Activated effector memory CD4-positive, alpha-beta T cell treated with anti-CD3 and anti-CD28 coated beads, Interleukin-2, amount 50 U/mL, for 16 hours (primary cell): ENCODE measurements at regions not wholly inside any gene's neighbourhood (a gene's known extent, or its start where the extent isn't known, plus 50 kb on each side); places are given as distances from the start of the nearest gene placed in this dataset.

ENCODE experiments used
- DNase-seq: peaks from one replicate; pipeline ENCODE4 v3.0.0-alpha.2; 2020

DNA sequence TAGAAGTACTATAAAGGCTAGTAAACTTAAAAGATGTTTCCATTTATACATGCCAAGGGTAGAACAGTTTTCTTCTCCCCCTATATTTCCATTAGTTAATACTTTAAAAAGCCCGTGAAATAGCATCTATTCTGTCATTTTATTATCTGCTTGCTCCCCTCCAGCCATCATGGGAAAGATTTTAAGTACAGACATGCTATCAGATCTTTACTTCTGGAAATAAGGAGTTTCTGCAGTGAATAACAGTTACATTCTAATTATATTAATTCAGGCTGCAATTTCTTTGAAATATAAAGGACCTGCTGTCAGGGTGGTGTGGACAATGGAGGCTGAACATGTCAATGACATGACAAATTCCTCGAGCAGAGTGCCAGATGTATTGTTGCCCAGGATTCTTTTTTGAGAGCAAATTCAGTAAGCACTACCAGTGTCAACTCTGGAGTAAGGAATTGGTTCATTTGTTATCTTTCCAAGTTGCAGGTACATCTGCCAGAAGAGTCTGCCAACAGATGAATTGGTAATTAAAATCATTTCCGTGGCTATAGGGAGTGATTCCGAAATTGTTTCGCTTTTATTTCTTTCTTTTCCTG is 151.3 kb downstream of the BTG1 start:
- no peak for DNase-seq

DNA sequence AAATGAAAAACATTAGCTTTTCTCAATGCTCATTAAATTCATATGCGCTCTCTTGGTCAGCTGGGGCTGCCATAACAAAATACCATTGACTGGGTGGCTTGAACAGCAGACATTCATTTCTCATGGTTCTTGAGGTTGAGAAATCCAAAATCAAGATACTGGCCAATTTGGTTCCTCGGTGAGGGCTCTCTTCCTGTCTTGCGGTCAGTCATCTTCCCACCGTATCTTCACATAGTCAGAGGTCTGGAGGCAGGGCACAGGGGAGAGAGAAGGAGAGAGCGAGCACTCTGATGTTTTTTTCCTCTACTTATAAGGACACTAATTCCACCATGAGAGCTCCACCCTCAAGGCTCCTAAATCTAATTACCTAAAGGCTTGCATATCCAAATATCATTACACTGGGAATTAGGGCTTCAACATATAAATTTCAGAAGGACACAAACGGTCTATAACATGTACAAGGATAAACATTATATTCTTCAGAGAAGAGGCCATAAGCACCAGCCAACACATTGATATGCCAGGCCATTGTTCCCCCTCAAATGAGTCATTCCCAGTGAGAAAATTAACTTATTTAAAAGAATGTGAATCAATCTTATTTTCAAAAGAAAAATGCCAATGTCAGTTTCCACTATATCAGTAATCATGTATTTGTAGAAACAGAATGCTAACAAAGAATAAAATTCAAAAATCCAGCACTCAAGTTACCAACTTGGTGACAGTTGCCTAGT is 152.2 kb downstream of the BTG1 start:
- DNase-seq, result no peak

DNA sequence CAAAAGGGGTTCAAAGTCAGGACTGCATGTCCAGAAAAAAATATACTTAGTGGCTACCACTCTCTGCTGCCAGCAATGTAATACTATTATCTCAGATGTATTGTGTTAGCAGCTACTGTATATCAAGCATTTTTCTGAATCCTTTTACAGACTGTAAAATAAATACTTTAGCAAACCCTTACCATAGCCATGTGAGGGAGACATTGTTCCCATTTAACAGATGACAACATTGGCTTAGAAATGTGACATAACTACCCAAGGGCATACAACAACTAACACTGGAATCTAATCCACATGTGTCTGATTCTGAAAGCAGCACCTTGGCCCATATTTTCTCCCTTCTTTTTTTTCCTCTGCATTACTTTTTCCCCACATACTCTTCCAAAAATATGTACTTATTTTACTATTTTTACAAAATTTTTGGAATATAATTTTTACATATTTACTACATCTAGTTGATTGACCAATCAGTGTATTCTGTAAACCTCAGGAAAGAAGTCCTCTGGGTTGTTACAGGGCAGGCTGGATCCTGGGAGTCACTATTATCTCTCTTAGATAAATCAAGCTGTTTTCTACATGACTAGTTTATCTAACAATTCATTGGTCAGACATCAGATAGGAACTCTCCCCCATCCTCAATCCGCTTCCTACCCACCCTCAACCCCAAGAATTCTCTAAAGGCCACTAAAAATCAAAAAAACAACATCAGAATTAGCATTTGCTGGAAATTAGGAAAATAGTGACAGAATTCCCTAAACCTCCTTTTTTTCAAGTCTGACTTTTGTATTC is 154.1 kb downstream of the BTG1 start:
- no peak for DNase-seq

DNA sequence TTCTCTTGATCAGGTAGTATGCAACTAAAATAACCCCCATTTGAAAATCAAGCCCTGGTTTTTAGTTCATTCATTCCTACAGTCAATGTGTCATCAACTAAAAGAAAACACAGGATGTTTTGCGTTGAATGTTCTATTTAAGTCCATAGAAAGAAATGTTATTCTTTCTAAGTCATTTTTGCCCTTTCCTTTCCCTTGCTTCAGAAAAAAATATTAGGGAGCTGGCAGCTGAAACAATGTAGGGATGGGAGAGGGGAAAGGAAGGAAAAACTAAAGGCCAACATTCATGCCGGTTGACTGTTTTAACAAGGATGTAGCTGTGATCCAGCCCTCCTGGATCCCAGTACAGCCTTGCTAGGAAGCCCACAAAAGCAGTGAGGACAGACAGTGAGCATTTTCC is 155.1 kb downstream of the BTG1 start:
- DNase-seq, result no peak

DNA sequence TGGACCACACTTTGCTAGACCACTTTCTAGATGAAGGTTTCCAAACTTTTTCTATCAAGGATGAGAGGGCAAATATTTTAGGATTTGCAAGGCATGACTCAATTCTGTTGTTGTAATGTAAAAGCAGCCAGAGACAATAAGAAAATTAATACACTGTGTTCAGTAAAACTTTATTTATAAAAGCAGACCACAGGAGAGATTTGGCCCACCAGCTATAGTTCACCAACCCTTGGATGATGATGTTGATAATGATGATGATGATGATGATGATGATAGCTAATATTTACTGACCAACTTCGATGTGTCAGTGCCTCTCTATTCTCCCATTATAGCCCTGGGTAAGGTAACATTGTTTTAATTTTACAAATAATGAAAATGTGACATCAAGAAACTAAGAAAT is 156.5 kb downstream of the BTG1 start:
- DNase-seq, result no peak

DNA sequence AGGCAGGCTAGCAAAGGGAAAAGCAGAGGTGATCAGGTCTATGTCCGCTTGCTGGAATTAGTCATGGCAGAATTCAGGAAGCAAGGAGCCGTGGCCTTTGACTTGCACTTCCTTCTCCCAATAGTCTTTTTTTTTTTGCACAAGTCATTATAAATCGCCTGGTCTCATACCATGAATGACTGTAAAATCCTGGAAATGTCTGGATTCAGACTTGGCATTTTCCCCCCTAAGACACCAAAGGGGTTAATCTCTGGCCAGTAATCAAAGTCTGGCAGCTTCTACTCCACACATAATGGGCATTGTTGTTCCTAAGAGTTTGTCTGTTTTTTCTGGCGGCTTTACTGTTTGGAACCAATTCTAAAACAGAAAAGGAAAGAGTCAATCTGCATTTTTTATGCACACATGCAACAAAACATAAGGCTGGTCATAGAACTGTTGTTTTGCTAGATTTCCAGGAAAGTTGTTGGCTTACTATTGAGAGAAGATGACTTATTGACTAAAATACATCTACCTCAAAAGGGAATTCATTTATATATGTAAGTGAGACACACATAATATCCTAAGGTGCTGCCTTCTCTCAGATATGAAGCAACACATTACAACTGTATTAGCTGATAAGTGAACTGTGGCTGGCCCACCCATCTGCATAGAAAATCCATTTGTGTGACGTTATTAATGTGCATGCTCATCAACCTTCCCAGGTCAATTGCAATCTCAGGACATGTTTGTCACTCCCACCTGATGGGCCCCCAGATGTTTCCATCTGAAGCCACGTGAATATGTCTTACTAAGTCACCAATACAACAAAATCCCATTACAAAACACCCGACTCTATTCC is 157.3 kb downstream of the BTG1 start:
- DNase-seq, result no peak

DNA sequence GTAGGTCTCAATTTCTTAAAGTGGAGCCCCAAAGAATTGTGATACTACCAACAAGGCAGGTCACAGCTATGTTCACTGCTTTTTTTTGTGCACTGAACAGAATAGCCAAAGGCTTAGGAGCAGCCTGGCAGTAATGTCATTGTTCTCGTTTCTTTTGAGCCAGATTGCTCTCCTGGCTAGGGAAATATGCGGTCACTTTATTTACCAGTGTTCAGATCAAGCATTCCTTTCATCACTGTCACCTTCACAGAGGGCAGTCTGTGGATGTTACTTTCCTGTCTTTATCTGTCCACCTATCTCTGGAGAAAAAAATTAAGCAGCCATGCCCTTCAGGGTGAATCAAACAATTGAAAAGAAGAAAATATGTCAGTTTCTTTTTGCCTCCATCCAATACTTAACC is 159.6 kb downstream of the BTG1 start:
- DNase-seq, result no peak

DNA sequence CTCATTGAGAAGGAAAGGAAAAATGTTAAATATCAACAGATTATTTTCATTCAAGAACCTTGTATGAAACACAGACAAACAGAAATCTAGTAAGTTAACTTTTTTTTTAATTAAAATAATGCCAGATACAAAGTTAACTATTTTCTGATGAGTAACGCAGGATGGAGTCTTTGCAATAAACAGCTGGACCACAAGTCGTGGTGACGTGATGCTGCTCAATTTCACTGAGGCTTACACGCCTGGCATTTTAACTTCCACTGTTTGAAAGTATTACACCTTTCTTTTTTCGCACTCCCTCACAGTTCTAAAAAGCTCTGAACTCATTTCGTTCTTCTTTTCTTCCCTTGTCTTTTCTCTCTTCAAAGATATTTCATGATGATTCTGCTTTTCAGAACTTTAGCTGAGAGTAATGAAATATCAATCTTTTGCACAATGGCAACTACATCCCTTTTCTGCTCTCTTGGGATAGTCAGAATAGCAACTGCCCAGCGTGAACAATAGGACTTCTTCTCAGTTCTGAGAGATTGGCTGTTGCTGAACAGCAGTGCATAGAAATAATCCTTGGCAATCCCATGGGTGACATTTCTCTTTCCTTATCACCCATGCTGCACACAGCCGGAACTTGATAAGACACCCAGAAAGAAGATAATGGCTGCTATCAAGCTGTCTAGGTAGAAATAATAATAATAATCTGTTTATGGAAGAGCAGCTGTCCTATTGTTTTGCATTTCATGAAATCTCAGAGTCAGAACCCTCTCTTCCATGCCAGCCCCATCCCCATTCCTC is 160.5 kb downstream of the BTG1 start:
- DNase-seq, result no peak

DNA sequence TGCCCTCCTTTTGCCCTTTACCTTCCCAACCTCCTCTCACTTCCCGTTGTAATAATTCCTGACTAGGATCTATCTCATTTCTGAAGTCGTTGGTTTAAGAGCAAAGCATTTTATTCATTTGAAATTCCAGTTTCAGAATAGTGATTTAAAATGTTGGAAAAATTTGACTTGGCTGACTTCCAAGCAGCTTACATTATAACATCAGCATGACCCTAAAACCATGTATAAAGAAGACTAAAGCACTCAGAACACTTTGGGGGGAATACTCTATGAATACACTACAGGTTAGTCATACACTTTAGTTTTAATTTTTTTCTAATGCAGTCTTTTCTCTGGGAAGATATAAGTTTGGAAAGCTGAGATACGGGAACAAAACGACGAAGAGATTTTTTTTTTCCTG is 161.1 kb downstream of the BTG1 start:
- no peak for DNase-seq

DNA sequence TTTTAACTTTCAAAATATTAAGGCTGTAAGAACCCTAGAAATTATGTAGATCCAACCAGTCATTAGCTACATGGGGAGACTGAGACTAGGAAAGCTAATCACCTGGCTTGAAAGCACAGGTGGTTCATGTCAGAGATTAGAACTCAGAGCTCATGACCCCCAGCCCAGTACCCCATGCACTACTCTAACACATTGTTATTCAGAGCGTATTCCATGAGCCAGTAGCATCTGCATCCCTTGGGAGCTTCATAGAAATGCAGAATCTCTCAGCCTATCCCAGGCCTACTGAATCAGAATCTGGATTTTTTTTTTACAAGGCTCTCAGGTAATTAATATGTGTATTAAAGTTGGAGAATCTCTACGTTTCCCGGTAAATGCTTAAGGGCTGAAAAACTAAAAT is 161.7 kb downstream of the BTG1 start:
- no peak for DNase-seq

DNA sequence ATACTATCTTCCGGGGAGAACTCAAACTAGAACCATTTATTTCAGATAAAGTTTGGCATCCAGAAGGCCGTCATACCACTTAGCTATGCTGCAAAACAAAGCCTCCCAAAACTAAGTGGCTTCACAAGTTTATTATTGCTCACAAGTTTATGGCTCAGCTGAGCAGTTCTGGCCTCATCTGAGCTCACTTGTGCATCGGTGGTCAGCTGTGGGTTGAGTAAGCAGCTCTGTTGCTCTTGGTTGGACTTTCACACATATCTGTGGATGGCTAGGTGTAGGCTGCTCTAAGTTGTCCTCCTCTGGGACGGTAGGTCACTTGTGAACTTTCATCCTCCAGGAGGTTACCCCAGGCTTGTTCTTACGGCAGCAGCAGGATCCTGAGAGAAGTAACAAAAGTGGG is 162.7 kb downstream of the BTG1 start:
- no peak for DNase-seq

DNA sequence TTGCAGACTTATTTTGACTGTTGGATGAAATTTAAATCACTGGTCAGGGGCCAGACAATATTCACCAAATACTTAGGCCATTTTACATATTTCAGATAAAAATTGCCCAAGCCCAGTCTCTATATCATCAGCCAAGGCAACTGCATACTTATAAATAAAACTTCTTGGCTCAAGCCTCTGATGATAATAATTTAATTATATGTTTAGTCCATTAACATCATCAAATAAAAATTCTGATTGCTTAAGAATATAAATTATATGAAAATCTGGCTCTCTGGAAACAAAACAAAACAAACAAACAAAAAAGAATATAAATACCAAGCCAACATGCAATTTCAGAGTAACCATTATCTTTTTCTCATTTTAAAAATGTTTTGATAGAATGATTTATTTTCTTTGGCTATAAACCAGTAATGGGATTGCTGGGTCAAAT is 165.2 kb downstream of the BTG1 start:
- DNase-seq, result no peak

DNA sequence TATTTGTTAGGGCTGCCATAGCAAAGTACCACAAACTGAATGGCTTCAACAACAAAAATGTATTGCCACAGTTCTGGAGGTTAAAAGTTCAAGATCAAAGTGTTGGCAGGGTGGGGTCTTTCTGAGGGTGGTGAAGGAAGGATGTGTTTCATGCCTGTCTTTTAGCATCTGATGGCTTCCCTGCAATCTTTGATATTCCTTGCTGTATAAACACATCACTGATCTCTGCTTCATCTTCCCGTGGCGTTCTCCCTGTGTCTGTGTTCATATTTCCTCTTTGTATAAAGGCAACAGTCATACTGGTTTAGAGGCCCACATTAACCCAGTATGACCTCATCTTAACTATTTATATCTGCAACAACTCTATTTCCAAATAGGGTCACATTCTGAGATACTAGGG is 167.5 kb downstream of the BTG1 start:
- peak; percentile 64 for DNase-seq

DNA sequence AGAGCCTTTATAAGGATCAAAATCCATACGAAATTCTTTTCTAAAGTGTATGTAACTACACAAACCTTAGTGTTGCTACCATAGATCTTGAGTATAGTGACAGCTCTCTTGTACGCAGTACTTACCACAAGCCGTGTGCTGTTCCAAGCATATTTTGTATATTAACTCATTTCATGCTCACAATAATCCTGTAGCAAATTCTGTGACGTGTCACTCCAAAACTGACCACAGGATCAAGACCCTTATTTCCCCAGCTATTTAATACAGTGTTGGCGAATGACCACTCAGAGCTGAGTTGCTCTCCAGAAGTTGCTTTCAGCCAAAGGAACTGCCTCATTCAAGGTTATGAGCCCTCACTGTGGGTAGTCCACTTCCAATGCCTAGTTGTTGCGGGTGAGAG is 169.8 kb downstream of the BTG1 start:
- DNase-seq, result no peak

DNA sequence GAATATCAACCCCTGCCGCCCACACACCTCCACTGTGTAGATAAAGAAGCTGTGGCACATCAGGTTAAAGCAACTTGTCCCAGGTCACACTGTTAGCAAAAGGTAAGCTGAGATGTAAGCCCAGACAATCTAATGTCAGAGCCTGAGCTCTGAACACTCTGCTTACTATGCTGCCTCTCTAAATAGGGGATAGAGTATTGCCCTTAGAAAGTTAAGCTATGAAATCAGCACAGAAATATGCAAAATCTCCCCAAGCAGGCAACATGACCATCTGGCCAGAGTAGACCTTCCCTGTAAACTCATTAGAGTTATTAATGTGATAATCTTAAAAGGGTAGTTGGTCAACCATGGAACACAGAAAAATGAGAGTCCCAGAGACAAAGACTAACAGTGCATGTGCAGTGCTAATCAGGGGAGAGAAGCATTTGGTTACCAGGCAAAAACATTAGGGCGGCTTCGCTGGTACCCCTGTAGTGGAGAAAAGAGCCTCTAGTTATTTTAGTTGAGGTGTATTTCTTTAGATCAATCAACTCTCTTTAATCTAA is 171.0 kb downstream of the BTG1 start:
- no peak for DNase-seq

DNA sequence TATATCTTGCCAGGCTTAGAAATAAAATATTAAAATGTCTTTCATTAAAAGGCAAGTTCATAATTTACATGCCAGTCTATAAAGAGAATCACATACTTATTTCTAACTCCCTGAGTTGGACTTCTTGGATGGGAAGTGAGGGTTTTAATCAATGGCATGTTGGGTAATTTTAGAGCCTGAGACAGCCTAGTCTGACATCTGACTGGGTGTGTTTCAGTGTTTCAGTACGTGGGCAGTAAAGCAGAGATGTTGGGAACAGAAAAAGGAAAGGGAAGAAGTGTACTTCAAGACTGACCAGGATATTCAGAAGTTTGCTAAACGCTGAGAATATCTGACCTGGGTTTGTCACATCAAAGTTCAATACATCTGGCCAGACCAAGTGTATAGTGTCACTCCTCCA is 171.8 kb downstream of the BTG1 start:
- DNase-seq, result no peak

DNA sequence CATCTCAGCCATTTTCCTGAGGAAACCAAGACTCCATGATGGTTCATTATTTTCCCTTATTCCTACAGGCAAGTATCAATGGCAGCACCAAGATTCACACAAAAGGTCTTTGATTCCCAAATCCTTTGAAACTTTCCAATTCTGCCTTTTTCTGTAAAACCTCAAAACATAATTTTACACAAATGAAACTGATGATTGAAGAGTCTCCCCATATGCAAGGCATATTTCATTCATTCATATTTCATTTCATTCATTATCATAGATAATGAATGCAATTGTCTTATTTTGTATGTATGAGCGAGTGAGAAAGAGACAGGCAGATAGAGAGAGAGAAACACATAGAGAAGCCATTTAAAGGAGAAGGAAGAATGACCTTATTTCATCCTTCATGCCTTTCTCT is 172.8 kb downstream of the BTG1 start:
- DNase-seq, result no peak

DNA sequence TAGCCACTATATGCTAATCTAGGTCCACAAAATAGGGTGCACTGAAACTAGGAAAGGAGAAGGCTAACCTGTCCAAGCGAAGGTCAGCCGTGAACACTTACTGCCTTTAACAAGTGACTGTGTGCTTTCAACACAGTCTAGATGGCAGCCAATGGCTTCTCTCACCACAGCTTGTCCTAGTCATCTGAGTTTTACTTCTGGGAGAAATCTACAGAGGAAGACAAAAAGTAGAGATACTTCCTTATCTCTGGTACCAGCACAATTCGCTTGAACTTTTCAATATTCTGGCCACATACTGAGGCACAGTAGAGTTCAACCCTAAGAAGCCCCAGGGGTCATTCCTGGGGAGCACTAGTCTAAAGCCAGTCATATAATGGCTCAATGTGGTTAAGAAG is 176.9 kb downstream of the BTG1 start:
- no peak for DNase-seq

DNA sequence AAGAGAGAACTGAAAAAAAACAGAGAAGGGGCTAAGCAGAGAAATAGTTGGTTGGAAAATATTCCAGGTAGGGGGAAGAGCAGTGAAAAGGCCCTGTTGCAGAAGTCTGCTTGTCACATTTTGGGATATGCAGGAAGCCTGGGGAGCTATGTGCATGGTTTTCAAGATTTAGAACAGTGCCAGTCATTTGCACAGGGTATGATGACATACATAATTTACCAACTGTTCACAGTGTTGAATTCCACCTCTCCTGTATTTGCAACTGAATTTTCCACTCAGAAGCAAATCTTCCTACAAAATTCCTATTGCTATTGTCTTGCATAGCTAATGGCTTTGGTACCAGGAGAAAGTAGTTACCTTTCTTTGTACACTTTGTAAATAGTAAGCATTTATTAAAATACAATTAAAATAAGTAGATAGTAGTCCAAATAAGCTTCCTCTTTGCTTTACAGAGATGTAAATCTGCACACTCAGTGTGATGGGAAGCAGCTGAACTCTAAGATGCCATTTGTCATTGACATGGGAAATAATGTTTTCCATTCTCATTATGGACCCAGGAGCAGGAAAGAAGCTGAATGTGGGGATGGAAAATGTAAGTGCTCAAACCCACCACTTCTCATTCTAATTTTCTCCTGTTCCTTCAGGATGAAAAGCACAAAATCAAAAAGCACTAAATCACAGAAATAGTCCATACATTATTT is 177.4 kb downstream of the BTG1 start:
- no peak for DNase-seq

DNA sequence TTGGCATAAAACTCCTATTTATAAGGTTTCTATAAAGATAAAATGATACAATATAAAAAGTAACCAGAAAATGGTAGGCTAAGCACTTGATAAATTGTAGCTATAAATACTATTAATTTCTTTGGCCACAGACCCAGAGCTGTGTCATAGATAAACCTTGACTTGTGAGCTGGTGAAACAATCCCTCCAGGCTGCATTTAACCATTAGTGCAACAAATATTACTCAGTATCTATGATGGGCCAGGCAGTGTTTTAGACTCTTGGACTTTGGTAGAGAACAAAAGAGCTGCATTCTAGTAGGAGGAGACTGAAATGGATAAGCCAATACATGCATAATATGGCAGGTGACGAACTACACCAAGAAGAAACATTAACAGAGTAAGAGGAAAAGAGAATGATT is 178.1 kb downstream of the BTG1 start:
- no peak for DNase-seq

DNA sequence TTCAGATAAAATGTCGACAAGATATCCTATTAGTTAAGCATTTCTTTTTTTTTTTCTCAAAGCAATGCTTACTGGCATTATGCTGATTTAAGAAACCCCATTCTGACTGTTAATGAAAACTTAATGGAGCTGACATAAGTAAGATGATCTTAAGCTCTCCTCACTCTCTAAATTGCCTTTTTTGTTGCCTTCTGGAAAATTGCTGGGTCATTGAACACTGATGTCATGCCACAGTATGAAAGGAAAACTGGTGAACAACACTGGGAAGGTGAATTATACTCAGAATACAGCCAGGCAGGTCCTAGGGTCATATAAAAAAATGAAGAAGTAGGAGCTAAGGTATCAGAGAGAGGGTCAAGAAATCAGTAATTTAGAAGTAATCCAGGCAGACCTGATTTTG is 179.9 kb downstream of the BTG1 start:
- no peak for DNase-seq

DNA sequence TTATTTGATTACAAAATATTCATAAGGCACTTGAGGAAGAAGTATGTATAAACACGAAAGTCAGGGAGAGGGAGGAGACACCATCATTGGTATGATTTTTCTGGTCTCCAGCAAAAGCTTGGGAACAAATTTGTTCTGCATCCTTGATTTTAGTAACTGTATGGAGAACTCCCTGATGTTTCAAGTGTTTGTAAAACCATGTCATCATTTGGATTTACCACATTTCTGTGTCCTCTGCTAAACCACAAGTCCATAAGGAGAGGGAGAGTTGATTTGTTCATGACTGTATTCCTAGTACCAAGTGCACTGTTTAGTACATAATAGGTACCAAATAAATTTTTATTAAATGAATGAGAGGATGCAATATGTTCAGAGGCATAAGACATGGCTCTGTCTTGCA is 181.1 kb downstream of the BTG1 start:
- DNase-seq, result no peak
